ENCODE measurements at regions not wholly inside any gene's neighbourhood (a gene's known extent, or its start where the extent isn't known, plus 50 kb on each side); places are given as distances from the start of the nearest gene placed in this dataset.
A peak's percentile ranks its signal among the peaks of the same experiment; 100 is the strongest.

DNA sequence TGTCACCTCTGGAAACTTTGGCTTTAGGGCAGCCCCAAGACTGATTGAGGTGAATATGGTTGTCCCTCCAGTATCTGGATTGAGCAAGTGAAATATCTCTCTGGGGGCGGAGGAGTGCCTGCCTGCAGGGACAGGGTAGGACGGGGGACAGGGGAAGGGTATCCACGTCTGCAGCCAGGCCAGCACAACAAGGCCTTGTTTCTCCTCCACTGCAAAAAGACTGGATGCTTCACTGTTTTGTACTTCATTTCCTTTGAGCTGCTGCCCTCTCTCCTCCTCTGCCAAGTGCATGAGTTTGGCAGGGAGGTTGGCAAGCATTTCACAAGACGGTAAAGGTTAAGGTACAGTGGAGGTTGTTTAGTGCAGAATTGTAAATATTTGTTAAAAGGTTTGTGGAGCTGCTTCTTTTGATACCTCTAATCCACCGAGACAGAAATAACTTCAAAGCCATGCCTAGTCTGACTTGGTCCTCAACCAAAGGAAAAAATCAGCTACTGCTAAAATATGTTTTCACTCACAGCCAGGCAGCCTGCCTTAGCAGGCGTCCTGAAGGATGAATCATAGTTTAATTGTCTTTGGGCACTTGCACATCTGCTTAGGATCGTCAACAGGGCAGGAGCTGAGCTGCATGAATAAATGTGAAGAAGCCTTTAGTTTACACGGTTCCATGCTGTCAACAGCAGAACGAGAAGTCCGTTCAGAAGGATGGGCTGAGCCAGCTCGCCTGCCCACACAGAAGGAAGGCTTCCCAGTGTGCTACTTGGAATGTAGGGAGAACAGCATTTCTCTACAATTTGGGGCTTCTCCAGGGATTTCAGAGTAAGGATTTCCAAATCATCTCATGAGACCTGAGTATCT, 269.7 kb downstream of the TTC6 start:
- peak; percentile 77 for ATAC-seq
- intact Hi-C loops (cut with DNase I, micrococcal nuclease): no loop called here

GRCh38 chr14:37865719-37866549, 270.5 kb downstream of the TTC6 start:
- Histone ChIP-seq H3K4me1 (ENCODE audit: low read depth) (peaks cover 6% of the 10 kb centered on the region), H3K9me3 (no peaks in the 10 kb centered on the region), H3K36me3 (ENCODE audit: low read depth) (no peaks in the 10 kb centered on the region), H3K4me3 (no peak overlapping the region)
- TF ChIP-seq, protein P1, sequence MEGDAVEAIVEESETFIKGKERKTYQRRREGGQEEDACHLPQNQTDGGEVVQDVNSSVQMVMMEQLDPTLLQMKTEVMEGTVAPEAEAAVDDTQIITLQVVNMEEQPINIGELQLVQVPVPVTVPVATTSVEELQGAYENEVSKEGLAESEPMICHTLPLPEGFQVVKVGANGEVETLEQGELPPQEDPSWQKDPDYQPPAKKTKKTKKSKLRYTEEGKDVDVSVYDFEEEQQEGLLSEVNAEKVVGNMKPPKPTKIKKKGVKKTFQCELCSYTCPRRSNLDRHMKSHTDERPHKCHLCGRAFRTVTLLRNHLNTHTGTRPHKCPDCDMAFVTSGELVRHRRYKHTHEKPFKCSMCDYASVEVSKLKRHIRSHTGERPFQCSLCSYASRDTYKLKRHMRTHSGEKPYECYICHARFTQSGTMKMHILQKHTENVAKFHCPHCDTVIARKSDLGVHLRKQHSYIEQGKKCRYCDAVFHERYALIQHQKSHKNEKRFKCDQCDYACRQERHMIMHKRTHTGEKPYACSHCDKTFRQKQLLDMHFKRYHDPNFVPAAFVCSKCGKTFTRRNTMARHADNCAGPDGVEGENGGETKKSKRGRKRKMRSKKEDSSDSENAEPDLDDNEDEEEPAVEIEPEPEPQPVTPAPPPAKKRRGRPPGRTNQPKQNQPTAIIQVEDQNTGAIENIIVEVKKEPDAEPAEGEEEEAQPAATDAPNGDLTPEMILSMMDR (IDR thresholded peaks at IDR 0.05): no peak
- no peak for ATAC-seq
- intact Hi-C loops (cut with DNase I, micrococcal nuclease): no loop called here
- DNase-seq: no peak

More for the DNA sequence above, 269.7 kb downstream of the TTC6 start:
- peak in 1 of 3 donors; percentile 17 for DNase-seq
- H3K4me3 ChIP-seq: no peak overlapping the region
- H3K9me3 ChIP-seq: no peaks in the 10 kb centered on the region
- TF ChIP-seq, protein P1 (IDR thresholded peaks at IDR 0.05): no peak
- no peaks in the 10 kb centered on the region for H3K36me3 ChIP-seq (ENCODE audit: low read depth)
- H3K4me1 ChIP-seq (ENCODE audit: low read depth): peaks cover 6% of the 10 kb centered on the region

GRCh38 chr14:37869633-37870032, 274.2 kb downstream of the TTC6 start:
- Histone ChIP-seq H3K4me3 (no peak overlapping the region), H3K4me1 (ENCODE audit: low read depth) (peaks cover 6% of the 10 kb centered on the region), H3K36me3 (ENCODE audit: low read depth) (no peaks in the 10 kb centered on the region), H3K9me3 (no peaks in the 10 kb centered on the region)
- ATAC-seq: no peak
- DNase-seq: no peak
- intact Hi-C loops (cut with DNase I, micrococcal nuclease): loop anchor here (5.0 to 10.0 kb wide), 3 partner anchors 157 to 625 kb away; no protein-coding TSS in a partner anchor
- TF ChIP-seq, protein P1 (IDR thresholded peaks at IDR 0.05): no peak

DNA sequence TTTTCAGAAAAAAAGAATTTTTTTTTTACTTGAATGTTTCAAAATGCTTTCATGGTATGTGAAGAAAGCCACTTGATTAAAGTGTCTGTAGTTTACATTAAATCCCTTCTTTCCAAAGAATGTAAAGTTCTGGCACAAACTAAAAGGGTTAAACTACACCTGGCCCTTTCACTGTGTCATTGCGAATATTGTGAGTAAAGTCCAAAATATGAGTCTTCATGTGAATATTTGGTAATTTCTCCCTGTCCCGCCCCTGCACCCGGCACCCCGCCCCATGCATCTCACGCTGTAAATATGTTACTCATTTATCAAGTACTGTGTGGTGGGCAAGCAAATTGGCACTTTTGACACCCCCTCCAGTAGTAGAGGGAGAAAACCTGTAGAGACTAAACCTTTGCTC, 274.7 kb downstream of the TTC6 start:
- H3K4me3 ChIP-seq: no peak overlapping the region

More for the DNA sequence above, 274.7 kb downstream of the TTC6 start:
- intact Hi-C loops (cut with DNase I, micrococcal nuclease): loop anchor here (5.0 to 10.0 kb wide), 3 partner anchors 158 to 625 kb away; no protein-coding TSS in a partner anchor
- Histone ChIP-seq H3K9me3 (no peaks in the 10 kb centered on the region), H3K36me3 (ENCODE audit: low read depth) (no peaks in the 10 kb centered on the region), H3K4me1 (ENCODE audit: low read depth) (peaks cover 1% of the 10 kb centered on the region)
- ATAC-seq: no peak
- TF ChIP-seq, protein P1 (IDR thresholded peaks at IDR 0.05): no peak
- no peak for DNase-seq
